GM10266 (cell line): ENCODE measurements at regions not wholly inside any gene's neighbourhood (a gene's known extent, or its start where the extent isn't known, plus 50 kb on each side); places are given as distances from the start of the nearest gene placed in this dataset.
"Not testable (repeated sequence)": the region's sequence is repeated elsewhere in the genome, so short reads cannot be mapped to it uniquely, and the experiment has no call there.

ENCODE experiments used
- DNase-seq: peaks from one replicate; pipeline ENCODE4 v3.0.0; 2012; ENCODE audit errors: extremely low spot score
- TF ChIP-seq, protein P1 (sequence below): IDR thresholded peaks from 2 replicates; pipeline ENCODE4 v1.5.1; 2012; ENCODE audit warnings: mild to moderate bottlenecking, low read depth; ENCODE audit not compliant: control insufficient read depth, insufficient read depth; ENCODE audit errors: missing control alignments

DNA sequence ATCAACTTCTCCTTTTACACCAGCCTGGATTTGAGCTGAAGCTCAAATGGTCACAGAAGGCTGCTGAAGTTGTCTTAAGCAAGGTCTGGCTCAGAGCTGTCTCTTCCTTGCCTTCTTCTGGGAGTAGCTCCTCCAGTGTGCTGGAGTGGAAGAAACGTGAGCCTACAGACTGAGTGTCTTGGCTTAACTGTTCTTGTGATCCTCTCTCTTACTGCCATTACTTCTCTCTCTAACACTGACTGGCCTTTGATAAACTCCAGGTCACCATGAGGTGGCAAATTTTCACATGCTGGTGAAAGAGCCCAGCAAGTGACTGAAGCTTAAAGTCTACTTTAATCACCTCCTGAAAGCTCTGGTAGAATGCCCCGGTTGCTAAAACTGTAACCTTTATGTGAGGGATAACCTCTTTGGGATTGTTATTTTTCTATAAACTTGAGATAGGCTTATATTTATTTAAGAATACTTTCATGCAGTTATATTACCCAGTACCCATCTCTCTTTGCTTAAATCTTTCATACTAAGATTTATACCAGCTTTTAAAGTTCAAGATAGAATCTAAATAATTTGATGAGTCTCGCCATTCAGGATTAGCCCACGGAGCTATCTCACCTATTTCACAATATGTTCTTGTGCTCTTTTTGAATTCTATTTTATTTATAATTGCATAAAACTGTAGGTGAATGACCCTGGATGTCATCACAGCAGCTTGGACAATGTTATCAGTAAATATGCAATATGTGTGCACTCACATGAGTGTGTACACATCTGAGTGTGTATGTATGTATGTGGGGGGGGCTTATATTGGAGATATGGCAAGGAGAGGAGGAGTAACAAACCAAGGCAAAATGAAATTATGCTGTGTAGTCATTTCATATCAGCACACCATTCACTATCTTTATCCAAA, 924.0 kb downstream of the LTN1 start:
- TF ChIP-seq, protein P1, sequence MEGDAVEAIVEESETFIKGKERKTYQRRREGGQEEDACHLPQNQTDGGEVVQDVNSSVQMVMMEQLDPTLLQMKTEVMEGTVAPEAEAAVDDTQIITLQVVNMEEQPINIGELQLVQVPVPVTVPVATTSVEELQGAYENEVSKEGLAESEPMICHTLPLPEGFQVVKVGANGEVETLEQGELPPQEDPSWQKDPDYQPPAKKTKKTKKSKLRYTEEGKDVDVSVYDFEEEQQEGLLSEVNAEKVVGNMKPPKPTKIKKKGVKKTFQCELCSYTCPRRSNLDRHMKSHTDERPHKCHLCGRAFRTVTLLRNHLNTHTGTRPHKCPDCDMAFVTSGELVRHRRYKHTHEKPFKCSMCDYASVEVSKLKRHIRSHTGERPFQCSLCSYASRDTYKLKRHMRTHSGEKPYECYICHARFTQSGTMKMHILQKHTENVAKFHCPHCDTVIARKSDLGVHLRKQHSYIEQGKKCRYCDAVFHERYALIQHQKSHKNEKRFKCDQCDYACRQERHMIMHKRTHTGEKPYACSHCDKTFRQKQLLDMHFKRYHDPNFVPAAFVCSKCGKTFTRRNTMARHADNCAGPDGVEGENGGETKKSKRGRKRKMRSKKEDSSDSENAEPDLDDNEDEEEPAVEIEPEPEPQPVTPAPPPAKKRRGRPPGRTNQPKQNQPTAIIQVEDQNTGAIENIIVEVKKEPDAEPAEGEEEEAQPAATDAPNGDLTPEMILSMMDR, result no peak
- DNase-seq, result no peak

DNA sequence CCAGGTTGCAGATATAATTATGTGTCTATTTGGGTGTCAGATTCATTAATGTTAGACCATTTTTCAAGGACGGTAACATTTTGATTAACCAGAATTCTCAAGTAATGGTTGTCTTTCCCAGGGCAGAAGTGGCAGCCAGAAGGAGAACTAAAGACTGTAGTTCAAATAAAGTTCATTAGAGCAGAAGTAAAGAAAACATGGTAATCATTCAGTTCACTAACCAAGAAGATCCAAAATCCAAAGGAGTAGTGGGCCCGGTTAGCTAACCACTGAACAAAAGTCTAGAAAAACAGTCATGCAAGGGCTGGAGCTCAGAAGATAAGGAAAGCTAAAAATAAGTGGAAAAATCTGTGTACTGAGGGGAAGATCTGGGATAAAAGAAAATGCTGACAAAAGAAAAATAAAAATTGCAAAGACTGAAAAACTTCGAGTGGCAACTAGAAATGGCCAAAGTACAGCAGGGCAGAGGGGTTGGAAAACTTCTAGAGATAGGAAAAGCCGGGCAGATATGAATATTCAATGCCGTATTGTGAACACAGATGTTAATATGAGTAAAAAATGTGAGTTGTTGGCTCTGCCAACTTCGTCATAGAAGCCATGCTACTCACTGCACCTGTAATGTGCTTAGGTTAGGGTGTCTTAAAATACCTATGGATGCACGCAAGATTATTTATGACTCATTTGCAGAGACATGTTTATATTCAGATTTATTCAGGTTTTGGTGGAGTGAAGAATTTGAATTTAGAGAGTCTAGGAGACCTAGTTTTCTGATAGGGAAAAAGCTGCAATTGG, 925.9 kb downstream of the LTN1 start:
- no peak for DNase-seq
- TF ChIP-seq, protein P1, result no peak

DNA sequence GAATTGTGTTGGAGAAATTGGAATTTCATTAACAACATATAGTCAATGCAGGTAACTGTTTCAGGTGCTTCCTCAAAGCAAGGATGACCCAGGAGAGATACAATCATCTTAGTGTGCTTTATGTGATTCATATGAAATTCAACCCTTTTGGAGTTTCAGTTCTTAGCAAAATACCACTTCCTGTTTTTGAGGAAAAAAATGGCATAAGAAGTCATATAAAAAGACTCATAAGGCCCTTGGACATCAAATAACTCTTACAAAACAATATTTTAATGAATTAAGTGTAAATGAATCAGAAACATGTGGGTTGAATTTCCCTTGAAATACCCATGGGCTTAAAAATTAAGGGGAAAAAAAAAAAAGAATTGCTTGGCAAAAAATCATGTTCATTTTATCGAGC, 926.6 kb downstream of the LTN1 start:
- TF ChIP-seq, protein P1, result no peak
- no peak for DNase-seq

DNA sequence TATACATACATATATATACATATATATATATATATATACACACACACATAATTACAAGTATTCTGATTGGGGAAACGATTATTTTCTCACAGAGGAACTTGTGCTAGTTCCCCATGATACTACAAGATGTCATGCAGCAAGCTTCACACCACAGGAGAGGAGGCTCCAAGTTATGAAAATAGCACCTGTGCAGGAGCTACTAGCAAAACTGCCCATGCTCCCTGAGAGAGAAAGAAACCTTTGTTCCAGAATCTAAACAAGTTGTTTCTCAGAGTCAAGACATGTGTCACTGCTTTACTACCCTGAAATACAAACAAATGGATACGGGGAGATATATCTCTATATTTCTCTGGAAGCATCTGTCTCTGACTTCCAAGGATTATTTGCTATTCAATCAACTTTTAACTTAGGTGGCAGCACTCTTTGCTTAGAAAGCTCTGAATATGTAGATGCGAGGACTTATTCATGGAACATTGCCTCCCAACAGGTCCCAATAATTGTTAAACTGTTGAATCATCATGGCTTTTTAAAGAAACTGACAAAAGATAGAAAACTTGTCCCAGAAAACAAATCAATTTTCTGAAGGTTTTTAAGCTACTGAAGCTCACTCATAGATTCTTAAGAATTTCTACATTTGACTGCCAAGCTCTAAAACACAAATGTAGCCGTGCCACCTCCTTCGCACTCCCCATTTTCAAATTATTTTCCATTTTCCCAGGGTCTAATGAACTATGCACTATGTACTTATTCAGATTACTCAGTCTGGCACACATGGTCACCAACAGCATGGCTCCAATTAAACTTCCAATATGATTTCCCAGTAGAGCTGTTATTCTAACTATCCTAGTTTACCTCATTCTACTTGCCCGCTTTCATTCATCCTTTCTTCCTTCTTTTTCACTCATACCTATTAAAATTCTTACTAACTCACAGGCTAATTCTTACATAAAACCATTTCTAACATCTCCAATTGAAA, 929.1 kb downstream of the LTN1 start:
- TF ChIP-seq, protein P1, result no peak
- DNase-seq, result no peak

DNA sequence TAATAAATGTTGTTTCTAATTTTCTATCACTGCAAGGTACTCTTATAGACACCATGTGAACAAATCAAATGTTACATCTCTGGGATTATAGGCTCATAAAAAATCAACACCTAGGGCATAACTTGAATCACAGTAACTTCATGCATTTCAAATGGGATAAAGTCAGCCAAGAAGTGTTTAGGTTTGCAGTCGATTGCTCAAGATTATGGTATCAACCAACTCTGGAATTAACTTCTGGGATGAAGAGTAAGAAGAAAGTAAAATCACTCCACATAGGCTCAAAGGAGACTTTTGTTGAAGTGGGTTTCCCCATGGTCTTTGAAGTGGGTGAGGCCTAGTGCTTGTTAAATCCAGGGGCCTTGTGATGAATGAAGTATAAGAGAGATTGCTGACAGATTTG, 939.7 kb downstream of the LTN1 start:
- DNase-seq, result not testable (repeated sequence)

DNA sequence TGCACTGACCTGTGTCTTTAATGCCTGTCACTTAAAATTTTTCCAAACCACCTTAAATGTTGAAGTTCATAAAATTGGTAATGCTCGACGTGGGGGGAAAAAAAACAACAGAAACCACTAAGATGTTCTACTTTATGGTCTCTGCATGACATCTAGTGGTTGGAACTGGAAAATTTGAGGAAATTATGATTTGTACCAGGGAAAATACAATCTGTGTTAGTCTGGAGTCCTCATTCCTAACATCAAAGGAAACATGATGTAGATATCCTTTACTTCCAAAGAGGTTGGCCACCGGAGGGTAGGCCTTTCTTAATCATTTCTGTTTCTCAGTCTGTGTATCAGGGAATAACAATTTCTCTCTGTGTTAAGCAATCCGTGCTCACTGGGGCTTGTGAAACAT, 941.0 kb downstream of the LTN1 start:
- not testable (repeated sequence) for DNase-seq

DNA sequence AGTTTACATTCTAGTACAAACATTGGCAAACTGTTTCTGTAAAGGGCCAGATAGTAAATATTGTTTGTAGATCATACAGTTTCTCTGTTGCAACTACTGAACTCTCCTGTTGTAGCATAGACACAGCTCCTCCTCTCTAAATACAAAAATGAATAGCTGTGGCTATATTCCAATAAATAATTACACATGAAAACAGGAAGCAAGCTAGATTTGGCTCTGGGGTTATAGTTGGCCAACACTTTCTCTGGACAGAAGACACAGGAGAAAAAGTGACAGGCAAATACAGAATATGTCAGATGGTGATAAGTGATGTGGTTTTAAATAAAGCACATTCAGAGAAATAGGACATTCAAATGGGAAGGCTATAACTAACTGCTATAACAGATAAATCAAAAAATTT, 957.0 kb downstream of the LTN1 start:
- DNase-seq, result not testable (repeated sequence)

DNA sequence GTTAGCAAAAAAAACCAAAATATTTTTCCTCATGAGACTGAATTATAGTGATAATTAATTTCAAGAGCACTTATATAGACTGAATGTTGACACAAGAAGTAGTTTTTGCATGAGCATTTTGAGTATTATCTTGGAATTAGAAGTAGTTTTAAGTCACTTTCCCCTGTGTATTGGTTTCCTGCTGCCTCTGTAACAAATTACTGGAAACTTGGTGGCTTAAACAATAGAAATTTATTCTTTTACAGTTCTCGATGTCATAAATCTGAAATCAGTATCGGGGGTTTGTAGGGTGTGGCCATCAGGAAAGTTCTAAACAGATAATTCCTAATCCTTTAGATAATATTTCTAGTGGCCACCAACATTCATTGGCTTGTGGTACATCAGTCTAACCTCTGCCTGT, 957.8 kb downstream of the LTN1 start:
- DNase-seq, result not testable (repeated sequence)

DNA sequence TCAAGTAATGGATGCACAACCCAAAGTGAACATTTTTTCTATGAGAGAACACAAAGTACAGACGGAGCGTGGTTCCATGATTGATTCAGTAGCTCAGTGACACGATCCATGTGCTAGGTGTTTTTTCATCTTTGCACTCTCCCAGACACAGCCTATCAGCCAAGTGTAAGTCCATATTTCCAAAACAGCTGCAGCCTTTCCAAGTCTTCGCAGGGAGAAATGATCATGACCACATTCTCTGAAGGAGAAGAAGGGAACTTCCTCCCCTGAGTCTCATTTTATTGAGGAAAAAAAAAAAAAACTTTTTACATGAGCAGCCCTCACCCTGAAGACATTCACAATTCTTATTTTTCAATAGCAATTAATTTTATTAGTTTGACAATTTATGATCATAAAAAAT, 958.3 kb downstream of the LTN1 start:
- not testable (repeated sequence) for DNase-seq

DNA sequence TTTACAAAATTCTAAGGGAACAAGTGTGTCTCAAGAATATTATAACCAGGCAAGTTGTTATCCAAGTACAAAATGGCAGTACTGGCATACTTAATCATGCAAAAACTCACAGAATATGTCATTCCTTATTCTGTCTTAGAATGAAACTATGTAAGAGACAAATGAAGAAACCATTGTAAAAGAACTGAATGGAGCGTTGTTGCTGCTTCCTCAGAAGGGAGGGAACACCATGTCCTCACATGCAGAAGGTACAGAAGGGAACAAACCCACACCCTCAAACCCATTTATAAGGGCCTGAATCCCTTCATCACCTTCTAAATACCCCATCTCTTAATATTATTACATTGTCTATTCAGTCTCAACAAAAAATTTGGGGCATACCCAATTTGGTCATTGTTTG, 960.0 kb downstream of the LTN1 start:
- DNase-seq, result not testable (repeated sequence)

DNA sequence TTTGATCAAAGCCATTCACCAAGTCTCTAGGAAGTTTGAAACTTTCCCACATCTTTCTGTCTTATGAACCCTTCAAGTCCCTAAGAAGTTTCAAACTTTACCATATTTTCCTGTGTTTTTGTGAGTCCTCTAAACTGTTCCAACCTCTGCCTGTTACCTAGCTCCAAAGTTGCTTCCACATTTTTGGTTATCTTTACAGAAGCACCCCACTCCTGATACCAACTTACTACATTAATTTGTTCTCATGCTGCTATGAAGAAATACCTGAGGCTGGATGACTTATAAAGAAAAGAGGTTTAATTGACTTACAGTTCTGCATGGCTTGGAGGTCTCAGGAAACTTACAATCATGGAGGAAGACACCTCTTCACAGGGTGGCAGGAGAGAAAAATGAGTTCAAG, 961.6 kb downstream of the LTN1 start:
- not testable (repeated sequence) for DNase-seq
